ENCODE measurements at regions not wholly inside any gene's neighbourhood (a gene's known extent, or its start where the extent isn't known, plus 50 kb on each side); places are given as distances from the start of the nearest gene placed in this dataset.

DNA sequence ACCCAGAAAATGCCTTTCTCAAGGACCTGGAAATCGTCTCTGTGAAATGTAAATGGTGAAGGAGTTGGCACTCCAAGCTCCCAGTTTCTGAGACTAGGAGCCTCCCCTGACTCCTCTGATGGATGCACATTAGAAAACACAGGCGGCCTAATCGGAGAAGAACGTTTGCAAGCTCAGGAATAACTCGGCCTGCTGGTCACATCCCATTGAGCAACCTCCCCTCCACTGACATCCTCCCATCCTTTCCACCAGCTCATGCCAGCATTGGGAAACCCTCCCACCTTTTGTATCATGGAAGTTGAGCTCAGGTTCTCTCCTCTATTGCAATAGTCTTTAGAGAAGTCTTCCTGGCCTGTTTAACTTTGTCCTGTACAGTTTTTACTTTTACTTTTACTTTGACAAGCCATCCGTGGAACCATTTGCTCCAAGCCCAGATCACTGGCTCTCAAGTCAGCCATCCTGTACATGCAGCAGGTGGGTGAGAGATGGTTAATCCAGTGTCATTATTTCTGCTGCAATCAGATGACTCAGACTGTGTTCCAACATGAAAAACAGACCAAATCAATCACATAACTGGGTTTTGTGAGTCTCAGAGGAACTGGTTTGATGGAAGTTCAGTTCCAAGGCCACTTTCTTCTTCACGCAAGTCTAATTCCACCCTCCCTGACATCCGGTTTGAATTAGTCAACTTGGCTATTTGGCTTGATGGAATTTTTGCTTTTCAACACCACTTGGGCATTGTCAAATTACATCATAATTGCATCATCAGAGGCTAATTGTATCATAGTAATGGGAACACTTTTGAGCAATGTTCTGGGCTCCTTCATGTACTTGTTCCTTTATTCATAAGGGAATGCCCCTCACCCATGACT is 619.4 kb upstream of the CDH4 start:
- no peak for DNase-seq
- no peaks in the 10 kb centered on the region for H3K9me3 Mint-ChIP-seq

DNA sequence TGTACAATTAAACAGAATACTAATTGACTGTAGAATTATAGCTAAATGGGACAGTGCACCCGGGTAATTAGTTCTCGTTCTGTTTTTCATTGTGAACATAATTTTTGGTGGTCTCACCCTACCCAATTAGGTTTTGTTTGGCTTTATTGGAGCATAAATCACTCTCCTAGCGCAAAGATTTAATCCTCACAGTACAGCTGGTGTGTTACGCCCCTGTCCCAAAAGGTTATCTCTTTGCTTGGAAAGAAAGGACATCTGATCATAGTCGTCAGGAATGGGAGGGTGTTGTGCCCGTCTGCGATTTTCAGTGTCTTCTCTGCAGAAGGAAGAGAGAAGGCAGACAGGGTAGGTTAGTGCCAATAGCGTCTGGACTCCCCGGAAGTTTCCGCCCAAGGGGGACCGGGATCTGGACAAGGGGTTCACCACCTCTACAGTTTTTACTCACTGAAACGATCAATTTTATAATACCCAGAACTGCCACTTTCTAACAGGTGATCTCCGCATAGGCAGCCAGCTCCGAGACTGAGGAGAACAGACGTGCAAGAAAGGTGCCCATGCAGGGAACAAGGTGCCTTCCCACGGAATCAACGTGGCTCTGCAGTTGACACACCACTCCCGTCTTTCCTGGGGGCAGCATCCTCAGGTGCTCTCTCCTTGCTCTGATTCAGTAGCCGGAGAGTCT is 617.4 kb upstream of the CDH4 start:
- H3K4me1 ChIP-seq (ENCODE audit: insufficient read depth, low read length): no peaks in the 10 kb centered on the region
- H3K4me3 Mint-ChIP-seq: no peak overlapping the region
- TF ChIP-seq, protein P1, sequence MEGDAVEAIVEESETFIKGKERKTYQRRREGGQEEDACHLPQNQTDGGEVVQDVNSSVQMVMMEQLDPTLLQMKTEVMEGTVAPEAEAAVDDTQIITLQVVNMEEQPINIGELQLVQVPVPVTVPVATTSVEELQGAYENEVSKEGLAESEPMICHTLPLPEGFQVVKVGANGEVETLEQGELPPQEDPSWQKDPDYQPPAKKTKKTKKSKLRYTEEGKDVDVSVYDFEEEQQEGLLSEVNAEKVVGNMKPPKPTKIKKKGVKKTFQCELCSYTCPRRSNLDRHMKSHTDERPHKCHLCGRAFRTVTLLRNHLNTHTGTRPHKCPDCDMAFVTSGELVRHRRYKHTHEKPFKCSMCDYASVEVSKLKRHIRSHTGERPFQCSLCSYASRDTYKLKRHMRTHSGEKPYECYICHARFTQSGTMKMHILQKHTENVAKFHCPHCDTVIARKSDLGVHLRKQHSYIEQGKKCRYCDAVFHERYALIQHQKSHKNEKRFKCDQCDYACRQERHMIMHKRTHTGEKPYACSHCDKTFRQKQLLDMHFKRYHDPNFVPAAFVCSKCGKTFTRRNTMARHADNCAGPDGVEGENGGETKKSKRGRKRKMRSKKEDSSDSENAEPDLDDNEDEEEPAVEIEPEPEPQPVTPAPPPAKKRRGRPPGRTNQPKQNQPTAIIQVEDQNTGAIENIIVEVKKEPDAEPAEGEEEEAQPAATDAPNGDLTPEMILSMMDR (IDR thresholded peaks at IDR 0.05): no peak
- ATAC-seq (ENCODE audit: poor library complexity) (no peak), DNase-seq (no peak)
- H3K9me3 Mint-ChIP-seq: no peaks in the 10 kb centered on the region
- H3K4me1 Mint-ChIP-seq (ENCODE audit: low read depth): no peaks in the 10 kb centered on the region
- H3K27ac Mint-ChIP-seq: no peak overlapping the region
- no peaks in the 10 kb centered on the region for H3K36me3 ChIP-seq (ENCODE audit: insufficient read depth, low read length)
- ChIA-PET POLR2A (no interaction called here), CTCF (no interaction called here)
- H3K9me3 ChIP-seq (ENCODE audit: control insufficient read depth in 1 of 2, insufficient read depth in 1 of 2, low read length in 2 of 2): no peaks in the 10 kb centered on the region
- no peaks in the 10 kb centered on the region for H3K27me3 ChIP-seq (ENCODE audit: control insufficient read depth in 1 of 2, insufficient read depth in 2 of 2, low read length in 2 of 2)
- no peak overlapping the region for H3K4me3 ChIP-seq (ENCODE audit: low read length)
- no peaks in the 10 kb centered on the region for H3K27me3 Mint-ChIP-seq
- no peak overlapping the region for H3K27ac ChIP-seq (ENCODE audit: low read depth in 1 of 2, low read length in 2 of 2)
- no peaks in the 10 kb centered on the region for H3K36me3 Mint-ChIP-seq (ENCODE audit: low read depth)
- intact Hi-C loops (cut with DNase I, micrococcal nuclease): no loop called here

More for the DNA sequence above, 619.4 kb upstream of the CDH4 start:
- no peaks in the 10 kb centered on the region for H3K36me3 ChIP-seq (ENCODE audit: insufficient read depth, low read length)
- no peaks in the 10 kb centered on the region for H3K9me3 ChIP-seq (ENCODE audit: control insufficient read depth in 1 of 2, insufficient read depth in 1 of 2, low read length in 2 of 2)
- Mint-ChIP-seq H3K4me1 (ENCODE audit: low read depth) (no peaks in the 10 kb centered on the region), H3K27ac (no peak overlapping the region), H3K4me3 (no peak overlapping the region), H3K27me3 (no peaks in the 10 kb centered on the region), H3K36me3 (ENCODE audit: low read depth) (no peaks in the 10 kb centered on the region)
- H3K27ac ChIP-seq (ENCODE audit: low read depth in 1 of 2, low read length in 2 of 2): no peak overlapping the region
- ATAC-seq (ENCODE audit: poor library complexity): no peak
- TF ChIP-seq, protein P1 (IDR thresholded peaks at IDR 0.05): no peak
- H3K27me3 ChIP-seq (ENCODE audit: control insufficient read depth in 1 of 2, insufficient read depth in 2 of 2, low read length in 2 of 2): no peaks in the 10 kb centered on the region
- no peak overlapping the region for H3K4me3 ChIP-seq (ENCODE audit: low read length)
- intact Hi-C loops (cut with DNase I, micrococcal nuclease): no loop called here
- no peaks in the 10 kb centered on the region for H3K4me1 ChIP-seq (ENCODE audit: insufficient read depth, low read length)
- ChIA-PET CTCF (no interaction called here), POLR2A (no interaction called here)

- no peak for ATAC-seq (ENCODE audit: poor library complexity)
- H3K27me3 Mint-ChIP-seq: no peaks in the 10 kb centered on the region
These were observed 615.6 kb upstream of the CDH4 start for GRCh38 chr20:60636417-60636816.

More at GRCh38 chr20:60636417-60636816, 615.6 kb upstream of the CDH4 start:
- CTCF ChIA-PET: no interaction called here
- Mint-ChIP-seq H3K36me3 (ENCODE audit: low read depth) (no peaks in the 10 kb centered on the region), H3K4me1 (ENCODE audit: low read depth) (no peaks in the 10 kb centered on the region), H3K4me3 (no peak overlapping the region), H3K9me3 (no peaks in the 10 kb centered on the region), H3K27ac (no peak overlapping the region)
- Histone ChIP-seq H3K36me3 (ENCODE audit: insufficient read depth, low read length) (no peaks in the 10 kb centered on the region), H3K4me1 (ENCODE audit: insufficient read depth, low read length) (no peaks in the 10 kb centered on the region), H3K27ac (ENCODE audit: low read depth in 1 of 2, low read length in 2 of 2) (no peak overlapping the region), H3K4me3 (ENCODE audit: low read length) (no peak overlapping the region), H3K9me3 (ENCODE audit: control insufficient read depth in 1 of 2, insufficient read depth in 1 of 2, low read length in 2 of 2) (no peaks in the 10 kb centered on the region), H3K27me3 (ENCODE audit: control insufficient read depth in 1 of 2, insufficient read depth in 2 of 2, low read length in 2 of 2) (no peaks in the 10 kb centered on the region)
- intact Hi-C loops (cut with DNase I, micrococcal nuclease): no loop called here
- no peak for DNase-seq
- TF ChIP-seq, protein P1 (IDR thresholded peaks at IDR 0.05): no peak
- POLR2A ChIA-PET: no interaction called here

Measured in CD4-positive, alpha-beta T cell (primary cell).